ENCODE measurements at regions not wholly inside any gene's neighbourhood (a gene's known extent, or its start where the extent isn't known, plus 50 kb on each side); places are given as distances from the start of the nearest gene placed in this dataset.

- DNase-seq, result no peak
- Histone ChIP-seq H3K9me2 (replicated peaks; ENCODE audit: insufficient read depth, low read length) (no peaks in the 10 kb centered on the region), H3K36me3 (ENCODE audit: insufficient read depth, low read length) (no peaks in the 10 kb centered on the region; the same call in 1 of the 2 replicates), H2AFZ (ENCODE audit: low read length) (no peak overlapping the region), H4K20me1 (ENCODE audit: insufficient read depth, low read depth, low read length) (no peaks in the 10 kb centered on the region), H3K27ac (ENCODE audit: low read length) (no peak overlapping the region), H3K79me2 (ENCODE audit: low read length) (no peaks in the 10 kb centered on the region), H3K4me1 (ENCODE audit: low read length) (no peaks in the 10 kb centered on the region), H3K9ac (ENCODE audit: low read length) (no peak overlapping the region), H3K9me3 (ENCODE audit: low read length) (peaks cover 10% of the 10 kb centered on the region), H3K4me3 (ENCODE audit: low read length) (no peak overlapping the region), H3K27me3 (ENCODE audit: low read length) (no peaks in the 10 kb centered on the region), H3K4me2 (ENCODE audit: low read depth, low read length, poor library complexity, severe bottlenecking) (no peak overlapping the region)
Observed at GRCh38 chr7:13713092-13713491, 276.4 kb downstream of the ETV1 start.

GRCh38 chr7:13715534-13715933, 273.9 kb downstream of the ETV1 start:
- Histone ChIP-seq H3K27ac (ENCODE audit: low read length) (no peak overlapping the region), H3K9me3 (ENCODE audit: low read length) (peaks cover 10% of the 10 kb centered on the region), H3K36me3 (ENCODE audit: insufficient read depth, low read length) (no peaks in the 10 kb centered on the region; the same call in 1 of the 2 replicates), H3K4me2 (ENCODE audit: low read depth, low read length, poor library complexity, severe bottlenecking) (no peak overlapping the region), H3K9ac (ENCODE audit: low read length) (no peak overlapping the region), H3K4me1 (ENCODE audit: low read length) (no peaks in the 10 kb centered on the region), H3K27me3 (ENCODE audit: low read length) (no peaks in the 10 kb centered on the region), H2AFZ (ENCODE audit: low read length) (no peak overlapping the region), H3K9me2 (replicated peaks; ENCODE audit: insufficient read depth, low read length) (no peaks in the 10 kb centered on the region), H3K79me2 (ENCODE audit: low read length) (no peaks in the 10 kb centered on the region), H4K20me1 (ENCODE audit: insufficient read depth, low read depth, low read length) (no peaks in the 10 kb centered on the region), H3K4me3 (ENCODE audit: low read length) (no peak overlapping the region)
- DNase-seq, result peak; percentile 33

- Histone ChIP-seq H2AFZ (ENCODE audit: low read length) (no peak overlapping the region), H3K4me2 (ENCODE audit: low read depth, low read length, poor library complexity, severe bottlenecking) (no peak overlapping the region), H3K4me1 (ENCODE audit: low read length) (no peaks in the 10 kb centered on the region), H3K4me3 (ENCODE audit: low read length) (no peak overlapping the region), H3K9me3 (ENCODE audit: low read length) (peaks cover 10% of the 10 kb centered on the region), H3K36me3 (ENCODE audit: insufficient read depth, low read length) (no peaks in the 10 kb centered on the region; the same call in 1 of the 2 replicates), H3K27me3 (ENCODE audit: low read length) (no peaks in the 10 kb centered on the region), H3K9me2 (replicated peaks; ENCODE audit: insufficient read depth, low read length) (no peaks in the 10 kb centered on the region), H3K79me2 (ENCODE audit: low read length) (no peaks in the 10 kb centered on the region), H4K20me1 (ENCODE audit: insufficient read depth, low read depth, low read length) (no peaks in the 10 kb centered on the region), H3K9ac (ENCODE audit: low read length) (no peak overlapping the region), H3K27ac (ENCODE audit: low read length) (no peak overlapping the region)
- DNase-seq, result peak; percentile 10
Observed at GRCh38 chr7:13717031-13717430, 272.4 kb downstream of the ETV1 start.

GRCh38 chr7:13724191-13724976, 265.1 kb downstream of the ETV1 start:
- no peaks in the 10 kb centered on the region; the same call in 1 of the 2 replicates for H3K36me3 ChIP-seq (ENCODE audit: insufficient read depth, low read length)
- no peak overlapping the region for H3K27ac ChIP-seq (ENCODE audit: low read length)
- H3K9me2 ChIP-seq (replicated peaks; ENCODE audit: insufficient read depth, low read length), result no peaks in the 10 kb centered on the region
- no peak overlapping the region for H3K9ac ChIP-seq (ENCODE audit: low read length)
- peaks cover 6% of the 10 kb centered on the region for H3K4me1 ChIP-seq (ENCODE audit: low read length)
- H3K9me3 ChIP-seq (ENCODE audit: low read length), result no peaks in the 10 kb centered on the region
- peak overlapping the region; percentile 54; the same call in 1 of the 2 replicates for H2AFZ ChIP-seq (ENCODE audit: low read length)
- no peaks in the 10 kb centered on the region for H3K27me3 ChIP-seq (ENCODE audit: low read length)
- H3K4me3 ChIP-seq (ENCODE audit: low read length), result no peak overlapping the region
- no peak overlapping the region for H3K4me2 ChIP-seq (ENCODE audit: low read depth, low read length, poor library complexity, severe bottlenecking)
- peak; percentile 26 for DNase-seq
- no peaks in the 10 kb centered on the region for H4K20me1 ChIP-seq (ENCODE audit: insufficient read depth, low read depth, low read length)
- no peaks in the 10 kb centered on the region for H3K79me2 ChIP-seq (ENCODE audit: low read length)

- H3K9me2 ChIP-seq (replicated peaks; ENCODE audit: insufficient read depth, low read length), result no peaks in the 10 kb centered on the region
- no peaks in the 10 kb centered on the region for H3K9me3 ChIP-seq (ENCODE audit: low read length)
- DNase-seq, result no peak
- peak overlapping the region; percentile 37 for H3K4me2 ChIP-seq (ENCODE audit: low read depth, low read length, poor library complexity, severe bottlenecking)
- no peaks in the 10 kb centered on the region for H4K20me1 ChIP-seq (ENCODE audit: insufficient read depth, low read depth, low read length)
- no peak overlapping the region for H3K4me3 ChIP-seq (ENCODE audit: low read length)
- H3K27me3 ChIP-seq (ENCODE audit: low read length), result no peaks in the 10 kb centered on the region
- H3K27ac ChIP-seq (ENCODE audit: low read length), result no peak overlapping the region
- peaks cover 6% of the 10 kb centered on the region for H3K4me1 ChIP-seq (ENCODE audit: low read length)
- no peaks in the 10 kb centered on the region; the same call in 1 of the 2 replicates for H3K36me3 ChIP-seq (ENCODE audit: insufficient read depth, low read length)
- H3K9ac ChIP-seq (ENCODE audit: low read length), result no peak overlapping the region
- no peaks in the 10 kb centered on the region for H3K79me2 ChIP-seq (ENCODE audit: low read length)
- peak overlapping the region; percentile 54 for H2AFZ ChIP-seq (ENCODE audit: low read length)
Observed at GRCh38 chr7:13724977-13725566, 264.4 kb downstream of the ETV1 start.

- H3K27me3 ChIP-seq (ENCODE audit: low read length), result no peaks in the 10 kb centered on the region
- H3K36me3 ChIP-seq (ENCODE audit: insufficient read depth, low read length), result no peaks in the 10 kb centered on the region; the same call in 1 of the 2 replicates
- DNase-seq, result peak; percentile 56
- H3K9me2 ChIP-seq (replicated peaks; ENCODE audit: insufficient read depth, low read length), result no peaks in the 10 kb centered on the region
- H3K4me2 ChIP-seq (ENCODE audit: low read depth, low read length, poor library complexity, severe bottlenecking), result peak overlapping the region; percentile 37
- peaks cover 6% of the 10 kb centered on the region for H3K4me1 ChIP-seq (ENCODE audit: low read length)
- H3K27ac ChIP-seq (ENCODE audit: low read length), result no peak overlapping the region
- no peaks in the 10 kb centered on the region for H3K79me2 ChIP-seq (ENCODE audit: low read length)
- H3K9me3 ChIP-seq (ENCODE audit: low read length), result no peaks in the 10 kb centered on the region
- H3K4me3 ChIP-seq (ENCODE audit: low read length), result no peak overlapping the region
- H4K20me1 ChIP-seq (ENCODE audit: insufficient read depth, low read depth, low read length), result no peaks in the 10 kb centered on the region
- no peak overlapping the region for H3K9ac ChIP-seq (ENCODE audit: low read length)
- H2AFZ ChIP-seq (ENCODE audit: low read length), result peak overlapping the region; percentile 54
Observed at GRCh38 chr7:13725591-13725990, 263.9 kb downstream of the ETV1 start.

GRCh38 chr7:13727279-13727678, 262.2 kb downstream of the ETV1 start:
- Histone ChIP-seq H3K36me3 (ENCODE audit: insufficient read depth, low read length) (no peaks in the 10 kb centered on the region; the same call in 1 of the 2 replicates), H3K27ac (ENCODE audit: low read length) (no peak overlapping the region), H3K9me2 (replicated peaks; ENCODE audit: insufficient read depth, low read length) (no peaks in the 10 kb centered on the region), H3K27me3 (ENCODE audit: low read length) (no peaks in the 10 kb centered on the region), H3K79me2 (ENCODE audit: low read length) (no peaks in the 10 kb centered on the region), H4K20me1 (ENCODE audit: insufficient read depth, low read depth, low read length) (no peaks in the 10 kb centered on the region), H3K9me3 (ENCODE audit: low read length) (no peaks in the 10 kb centered on the region), H3K4me3 (ENCODE audit: low read length) (no peak overlapping the region), H2AFZ (ENCODE audit: low read length) (peak overlapping the region; percentile 8; the same call in 1 of the 2 replicates), H3K4me1 (ENCODE audit: low read length) (peaks cover 6% of the 10 kb centered on the region), H3K9ac (ENCODE audit: low read length) (no peak overlapping the region), H3K4me2 (ENCODE audit: low read depth, low read length, poor library complexity, severe bottlenecking) (no peak overlapping the region)
- no peak for DNase-seq

- H3K4me2 ChIP-seq (ENCODE audit: low read depth, low read length, poor library complexity, severe bottlenecking), result no peak overlapping the region
- H3K27me3 ChIP-seq (ENCODE audit: low read length), result no peaks in the 10 kb centered on the region
- H3K9me3 ChIP-seq (ENCODE audit: low read length), result no peaks in the 10 kb centered on the region
- H4K20me1 ChIP-seq (ENCODE audit: insufficient read depth, low read depth, low read length), result no peaks in the 10 kb centered on the region
- no peak overlapping the region for H3K4me3 ChIP-seq (ENCODE audit: low read length)
- H3K9me2 ChIP-seq (replicated peaks; ENCODE audit: insufficient read depth, low read length), result no peaks in the 10 kb centered on the region
- H2AFZ ChIP-seq (ENCODE audit: low read length), result peak overlapping the region; percentile 8; the same call in 1 of the 2 replicates
- H3K4me1 ChIP-seq (ENCODE audit: low read length), result peaks cover 6% of the 10 kb centered on the region
- no peak overlapping the region for H3K27ac ChIP-seq (ENCODE audit: low read length)
- H3K9ac ChIP-seq (ENCODE audit: low read length), result no peak overlapping the region
- no peaks in the 10 kb centered on the region; the same call in 1 of the 2 replicates for H3K36me3 ChIP-seq (ENCODE audit: insufficient read depth, low read length)
- H3K79me2 ChIP-seq (ENCODE audit: low read length), result no peaks in the 10 kb centered on the region
- DNase-seq, result no peak
Observed at GRCh38 chr7:13727751-13728150, 261.7 kb downstream of the ETV1 start.
